ENCODE measurements at regions not wholly inside any gene's neighbourhood (a gene's known extent, or its start where the extent isn't known, plus 50 kb on each side); places are given as distances from the start of the nearest gene placed in this dataset.

GRCh38 chr4:4610672-4611071, 68.8 kb upstream of the STX18 start:
- WGBS (ENCODE audit: low lambda C conversion rate, missing lambda C conversion rate), result 91% methylated on average over 7 of the region's 7 CpGs
- TF ChIP-seq EZH2 (IDR thresholded peaks at IDR 0.05; ENCODE audit: borderline replicate concordance), result no peak
- no peak for TF ChIP-seq EZH2phosphoT487 (IDR thresholded peaks at IDR 0.05; ENCODE audit: low read depth, severe bottlenecking, unreplicated experiment)
- no peak for TF ChIP-seq CTCF (IDR thresholded peaks at IDR 0.05; ENCODE audit: poor library complexity)
- DNase-seq (ENCODE audit: low spot score), result no peak

GRCh38 chr4:4609622-4610334, 67.9 kb upstream of the STX18 start:
- no peak for TF ChIP-seq CTCF (IDR thresholded peaks at IDR 0.05; ENCODE audit: poor library complexity)
- Histone ChIP-seq H3K4me3 (no peak overlapping the region), H3K9me2 (replicated peaks; ENCODE audit: insufficient read depth) (no peaks in the 10 kb centered on the region), H2AFZ (no peak overlapping the region), H3K27ac (no peak overlapping the region), H3K36me3 (replicated peaks; ENCODE audit: insufficient read depth, low read depth) (no peaks in the 10 kb centered on the region), H3K4me1 (ENCODE audit: insufficient read depth) (no peaks in the 10 kb centered on the region), H3K27me3 (no peaks in the 10 kb centered on the region), H4K20me1 (ENCODE audit: insufficient read depth, poor library complexity, severe bottlenecking) (no peaks in the 10 kb centered on the region), H3K9me3 (ENCODE audit: low read depth) (no peaks in the 10 kb centered on the region), H3K4me2 (no peak overlapping the region), H3K79me2 (no peaks in the 10 kb centered on the region)
- no peak for DNase-seq (ENCODE audit: low spot score)
- WGBS (ENCODE audit: low lambda C conversion rate, missing lambda C conversion rate), result 92% methylated on average over 10 of the region's 10 CpGs

More at GRCh38 chr4:4610672-4611071, 68.8 kb upstream of the STX18 start:
- Histone ChIP-seq H3K27me3 (no peaks in the 10 kb centered on the region), H3K4me2 (no peak overlapping the region), H3K27ac (no peak overlapping the region), H3K9me2 (replicated peaks; ENCODE audit: insufficient read depth) (no peaks in the 10 kb centered on the region), H3K4me3 (no peak overlapping the region), H3K79me2 (no peaks in the 10 kb centered on the region), H3K4me1 (ENCODE audit: insufficient read depth) (peaks cover 1% of the 10 kb centered on the region), H3K36me3 (replicated peaks; ENCODE audit: insufficient read depth, low read depth) (no peaks in the 10 kb centered on the region), H2AFZ (no peak overlapping the region), H3K9me3 (ENCODE audit: low read depth) (no peaks in the 10 kb centered on the region), H4K20me1 (ENCODE audit: insufficient read depth, poor library complexity, severe bottlenecking) (no peaks in the 10 kb centered on the region)

GRCh38 chr4:4608214-4608537, 66.3 kb upstream of the STX18 start:
- Histone ChIP-seq H3K27me3 (no peaks in the 10 kb centered on the region), H3K4me3 (no peak overlapping the region), H3K36me3 (replicated peaks; ENCODE audit: insufficient read depth, low read depth) (no peaks in the 10 kb centered on the region), H3K27ac (peak overlapping the region; percentile 43), H3K9me3 (ENCODE audit: low read depth) (no peaks in the 10 kb centered on the region), H3K4me2 (no peak overlapping the region), H3K79me2 (no peaks in the 10 kb centered on the region), H2AFZ (no peak overlapping the region), H3K9me2 (replicated peaks; ENCODE audit: insufficient read depth) (no peaks in the 10 kb centered on the region), H4K20me1 (ENCODE audit: insufficient read depth, poor library complexity, severe bottlenecking) (no peaks in the 10 kb centered on the region), H3K4me1 (ENCODE audit: insufficient read depth) (no peaks in the 10 kb centered on the region)
- no peak for DNase-seq (ENCODE audit: low spot score)
- 80% methylated on average over 13 of the region's 13 CpGs for WGBS (ENCODE audit: low lambda C conversion rate, missing lambda C conversion rate)
- TF ChIP-seq EZH2phosphoT487 (IDR thresholded peaks at IDR 0.05; ENCODE audit: low read depth, severe bottlenecking, unreplicated experiment) (no peak), CTCF (IDR thresholded peaks at IDR 0.05; ENCODE audit: poor library complexity) (no peak), EZH2 (IDR thresholded peaks at IDR 0.05; ENCODE audit: borderline replicate concordance) (no peak)

All from hepatocyte (in vitro differentiated cells).